ENCODE measurements at regions not wholly inside any gene's neighbourhood (a gene's known extent, or its start where the extent isn't known, plus 50 kb on each side); places are given as distances from the start of the nearest gene placed in this dataset.

DNA sequence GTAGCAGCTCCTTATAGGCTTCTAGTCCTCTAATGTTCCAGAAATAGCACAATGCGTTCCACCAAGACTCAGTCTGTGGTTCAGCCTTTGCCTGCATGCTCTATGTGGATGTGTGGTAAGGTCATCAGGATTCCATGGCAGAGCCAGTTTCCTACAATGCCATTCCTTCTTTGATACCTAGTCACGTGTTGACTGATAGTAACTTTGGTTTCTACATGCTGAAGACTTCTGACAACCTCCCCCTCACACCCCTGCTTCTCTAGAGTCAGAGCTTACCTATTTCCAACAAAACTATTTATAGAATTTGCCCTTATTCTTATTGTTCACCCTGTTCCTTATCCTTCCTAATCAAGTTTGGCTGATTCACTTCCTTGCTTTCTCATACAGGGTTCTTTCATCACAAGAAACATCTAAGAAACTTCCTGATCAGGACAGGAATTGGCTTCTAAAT, 81.1 kb downstream of the CT47B1 start:
- intact Hi-C loops (cut with DNase I), result no loop called here
- no peak for TF ChIP-seq POLR2A (IDR thresholded peaks at IDR 0.05)
- TF ChIP-seq, protein P1, sequence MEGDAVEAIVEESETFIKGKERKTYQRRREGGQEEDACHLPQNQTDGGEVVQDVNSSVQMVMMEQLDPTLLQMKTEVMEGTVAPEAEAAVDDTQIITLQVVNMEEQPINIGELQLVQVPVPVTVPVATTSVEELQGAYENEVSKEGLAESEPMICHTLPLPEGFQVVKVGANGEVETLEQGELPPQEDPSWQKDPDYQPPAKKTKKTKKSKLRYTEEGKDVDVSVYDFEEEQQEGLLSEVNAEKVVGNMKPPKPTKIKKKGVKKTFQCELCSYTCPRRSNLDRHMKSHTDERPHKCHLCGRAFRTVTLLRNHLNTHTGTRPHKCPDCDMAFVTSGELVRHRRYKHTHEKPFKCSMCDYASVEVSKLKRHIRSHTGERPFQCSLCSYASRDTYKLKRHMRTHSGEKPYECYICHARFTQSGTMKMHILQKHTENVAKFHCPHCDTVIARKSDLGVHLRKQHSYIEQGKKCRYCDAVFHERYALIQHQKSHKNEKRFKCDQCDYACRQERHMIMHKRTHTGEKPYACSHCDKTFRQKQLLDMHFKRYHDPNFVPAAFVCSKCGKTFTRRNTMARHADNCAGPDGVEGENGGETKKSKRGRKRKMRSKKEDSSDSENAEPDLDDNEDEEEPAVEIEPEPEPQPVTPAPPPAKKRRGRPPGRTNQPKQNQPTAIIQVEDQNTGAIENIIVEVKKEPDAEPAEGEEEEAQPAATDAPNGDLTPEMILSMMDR (IDR thresholded peaks at IDR 0.05), result no peak
- Histone ChIP-seq H3K36me3 (no peaks in the 10 kb centered on the region), H3K4me3 (replicated peaks in 1 of 3) (no peak overlapping the region), H3K27me3 (no peaks in the 10 kb centered on the region), H3K9me3 (no peaks in the 10 kb centered on the region), H3K4me1 (no peaks in the 10 kb centered on the region), H3K27ac (no peak overlapping the region)
- 84 to 91% methylated on average over 2 of the region's 2 CpGs for WGBS, 2 donors
- DNase-seq, result no peak

DNA sequence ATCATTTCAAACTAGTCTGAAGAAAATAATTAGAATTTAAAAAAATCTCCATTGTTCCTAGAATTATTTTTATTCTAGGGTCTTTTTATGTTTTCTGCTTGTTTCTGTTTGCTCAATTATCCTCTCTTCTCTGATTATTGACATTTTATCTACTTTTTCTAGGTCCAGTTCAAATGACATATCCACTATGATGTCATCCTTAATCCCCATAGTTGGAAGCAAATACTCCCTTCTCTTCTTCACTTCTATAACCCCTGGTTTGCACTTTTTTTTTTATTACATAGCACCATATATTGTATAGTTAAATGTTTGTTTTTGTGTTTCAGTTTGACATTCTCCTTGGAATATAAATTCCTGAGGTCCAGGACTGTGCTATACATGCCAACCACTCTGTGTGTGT, 82.6 kb downstream of the CT47B1 start:
- Histone ChIP-seq H3K4me1 (no peaks in the 10 kb centered on the region), H3K9me3 (no peaks in the 10 kb centered on the region), H3K4me3 (replicated peaks in 1 of 3) (no peak overlapping the region), H3K27ac (no peak overlapping the region), H3K36me3 (no peaks in the 10 kb centered on the region), H3K27me3 (no peaks in the 10 kb centered on the region)
- TF ChIP-seq, protein P1 (IDR thresholded peaks at IDR 0.05), result no peak
- TF ChIP-seq POLR2A (IDR thresholded peaks at IDR 0.05), result no peak
- DNase-seq, result no peak
- intact Hi-C loops (cut with DNase I), result no loop called here

- peak; percentile 16 to 17 for DNase-seq
- TF ChIP-seq, protein P1 (IDR thresholded peaks at IDR 0.05), result no peak
- TF ChIP-seq POLR2A (IDR thresholded peaks at IDR 0.05), result no peak
- no peak overlapping the region for H3K27ac ChIP-seq
- H3K4me1 ChIP-seq, result no peaks in the 10 kb centered on the region
- no peaks in the 10 kb centered on the region for H3K36me3 ChIP-seq
- H3K27me3 ChIP-seq, result no peaks in the 10 kb centered on the region
- intact Hi-C loops (cut with DNase I), result no loop called here
- H3K9me3 ChIP-seq, result no peaks in the 10 kb centered on the region
- 23 to 66% methylated on average over 1 to 2 of the region's 2 CpGs for WGBS, 2 donors
- H3K4me3 ChIP-seq (replicated peaks in 1 of 3), result no peak overlapping the region
Measured at GRCh38 chrX:120791013-120791643, 84.5 kb downstream of the CT47B1 start.

GRCh38 chrX:120790552-120790951, 85.1 kb downstream of the CT47B1 start:
- H3K4me3 ChIP-seq (replicated peaks in 1 of 3), result no peak overlapping the region
- TF ChIP-seq, protein P1 (IDR thresholded peaks at IDR 0.05), result no peak
- TF ChIP-seq POLR2A (IDR thresholded peaks at IDR 0.05), result no peak
- H3K4me1 ChIP-seq, result no peaks in the 10 kb centered on the region
- no peaks in the 10 kb centered on the region for H3K36me3 ChIP-seq
- 65% methylated on average over 4 of the region's 4 CpGs for WGBS, 2 donors
- intact Hi-C loops (cut with DNase I), result no loop called here
- no peak overlapping the region for H3K27ac ChIP-seq
- H3K9me3 ChIP-seq, result no peaks in the 10 kb centered on the region
- H3K27me3 ChIP-seq, result no peaks in the 10 kb centered on the region
- no peak for DNase-seq

DNA sequence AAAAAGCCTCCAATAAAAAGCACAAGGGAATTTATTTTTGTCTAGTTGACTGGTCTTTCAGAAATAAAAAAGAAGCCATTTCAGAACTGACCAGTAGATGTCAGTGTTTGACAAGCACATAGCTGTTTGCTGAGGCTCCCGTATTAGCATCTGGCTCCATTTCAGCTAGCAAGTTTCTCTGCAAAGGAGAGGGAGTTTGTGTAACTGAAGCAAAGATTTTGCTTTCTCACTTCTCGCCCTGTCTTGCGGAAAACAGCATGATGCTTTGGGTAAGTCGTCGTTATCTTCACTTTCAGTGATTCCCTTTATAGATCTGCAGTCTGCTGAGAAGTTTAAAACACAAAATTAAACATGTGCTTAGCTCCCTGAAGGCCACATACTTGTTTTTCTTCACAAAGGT, 85.5 kb downstream of the CT47B1 start:
- no peaks in the 10 kb centered on the region for H3K9me3 ChIP-seq
- 0 to 1% methylated on average over 5 of the region's 5 CpGs for WGBS, 2 donors
- no peak overlapping the region for H3K27ac ChIP-seq
- H3K4me3 ChIP-seq (replicated peaks in 1 of 3), result no peak overlapping the region
- intact Hi-C loops (cut with DNase I), result no loop called here
- DNase-seq, result peak; percentile 9 to 10
- TF ChIP-seq, protein P1 (IDR thresholded peaks at IDR 0.05), result peak; percentile 9 to 74 (median 54)
- no peak for TF ChIP-seq POLR2A (IDR thresholded peaks at IDR 0.05)
- no peaks in the 10 kb centered on the region for H3K27me3 ChIP-seq
- no peaks in the 10 kb centered on the region for H3K36me3 ChIP-seq
- no peaks in the 10 kb centered on the region for H3K4me1 ChIP-seq

Data from thyroid gland (tissue), 4 donors.